GM23338 (cell line): ENCODE measurements at regions not wholly inside any gene's neighbourhood (a gene's known extent, or its start where the extent isn't known, plus 50 kb on each side); places are given as distances from the start of the nearest gene placed in this dataset.
"Not testable (repeated sequence)": the region's sequence is repeated elsewhere in the genome, so short reads cannot be mapped to it uniquely, and the experiment has no call there.

Experiments
- ATAC-seq: fragments of 200-7000 bp; cut with Tn5 transposase; 3 replicates; pipeline ENCODE4 v1.9.1; 2020
- DNase-seq: peaks from one replicate; pipeline ENCODE4 v3.0.0-alpha.2; 2015; ENCODE audit warnings: low spot score
- H2AFZ ChIP-seq: fragments of 200-600 bp; sonication (generic); 2 replicates; pipeline ENCODE4 v1.8.0; 2016; ENCODE audit warnings: antibody characterized with exemption, mild to moderate bottlenecking, moderate library complexity
- H3F3A ChIP-seq: fragments of 200-600 bp; sonication (generic); replicated peaks from 2 replicates; pipeline ENCODE4 v1.8.0; 2017; ENCODE audit warnings: antibody characterized with exemption, mixed run types, low read depth
- H3K27ac ChIP-seq: fragments of 200-600 bp; sonication (generic); 2 replicates; pipeline ENCODE4 v1.6.1; 2016; ENCODE audit warnings: low read depth
- H3K27me3 ChIP-seq: fragments of 200-600 bp; sonication (generic); 2 replicates; pipeline ENCODE4 v1.8.0; 2016; ENCODE audit warnings: mild to moderate bottlenecking, mixed run types, moderate library complexity; ENCODE audit not compliant: insufficient read depth
- H3K36me3 ChIP-seq: fragments of 200-600 bp; sonication (generic); 2 replicates; pipeline ENCODE4 v1.8.0; 2016; ENCODE audit warnings: mild to moderate bottlenecking; ENCODE audit not compliant: insufficient read depth
- H3K4me1 ChIP-seq: fragments of 200-600 bp; sonication (generic); 2 replicates; pipeline ENCODE4 v1.8.0; 2016; ENCODE audit warnings: mild to moderate bottlenecking, moderate library complexity; ENCODE audit not compliant: insufficient read depth
- H3K4me2 ChIP-seq: fragments of 200-600 bp; sonication (generic); 2 replicates; pipeline ENCODE4 v1.7.1; 2017; ENCODE audit warnings: mixed run types
- H3K4me3 ChIP-seq: fragments of 200-600 bp; sonication (generic); 2 replicates; pipeline ENCODE4 v1.6.1; 2016; ENCODE audit warnings: mixed run types
- H3K79me2 ChIP-seq: fragments of 200-600 bp; sonication (generic); replicated peaks from 2 replicates; pipeline ENCODE4 v1.8.0; 2017; ENCODE audit warnings: mild to moderate bottlenecking; ENCODE audit not compliant: insufficient read depth
- H3K9me2 ChIP-seq: fragments of 200-600 bp; sonication (generic); 2 replicates; pipeline ENCODE4 v1.8.0; 2017; ENCODE audit not compliant: insufficient read depth
- H4K20me1 ChIP-seq: fragments of 200-600 bp; sonication (generic); replicated peaks from 2 replicates; pipeline ENCODE4 v1.8.0; 2017; ENCODE audit warnings: mild to moderate bottlenecking; ENCODE audit not compliant: insufficient read depth
- H3K27ac Mint-ChIP-seq: 2 replicates; pipeline ENCODE4 v1.8.0; 2020; ENCODE audit warnings: inconsistent platforms, mild to moderate bottlenecking, moderate library complexity, mixed read lengths
- H3K27me3 Mint-ChIP-seq: 3 replicates; pipeline ENCODE4 v1.8.0; 2022; ENCODE audit warnings: low read depth, mild to moderate bottlenecking, moderate library complexity, mixed read lengths, inconsistent platforms; ENCODE audit not compliant: insufficient read depth, poor library complexity
- H3K36me3 Mint-ChIP-seq: 3 replicates; pipeline ENCODE4 v1.8.0; 2021; ENCODE audit warnings: low read depth, mild to moderate bottlenecking, inconsistent platforms, moderate library complexity, mixed read lengths
- H3K4me1 Mint-ChIP-seq: 3 replicates; pipeline ENCODE4 v1.8.0; 2020; ENCODE audit warnings: mild to moderate bottlenecking, inconsistent platforms, mixed read lengths
- H3K4me3 Mint-ChIP-seq: 3 replicates; pipeline ENCODE4 v1.8.0; 2021; ENCODE audit warnings: moderate library complexity, mild to moderate bottlenecking, inconsistent platforms, mixed read lengths
- H3K9me3 Mint-ChIP-seq: 3 replicates; pipeline ENCODE4 v1.8.0; 2020; ENCODE audit warnings: moderate library complexity, mild to moderate bottlenecking, inconsistent platforms, mixed read lengths
- CREB1 ChIP-seq: fragments of 250-450 bp; sonication (Bioruptor Pico); IDR thresholded peaks from 2 replicates; pipeline ENCODE4 v1.5.0; 2020; ENCODE audit warnings: low read depth, mild to moderate bottlenecking, moderate library complexity
- CTCF ChIP-seq, 2 experiments: fragments of 200-600 bp in 1 of 2; sonication (generic) in 1 of 2; conservative IDR thresholded peaks; 2 replicates each; pipeline versions ENCODE4 v1.5.1 to v1.6.1; 2016 to 2017; ENCODE audit warnings: antibody characterized with exemption in 2 of 2, low read depth in 2 of 2, mild to moderate bottlenecking in 2 of 2, moderate library complexity in 1 of 2
- ETS1 ChIP-seq: IDR thresholded peaks from 2 replicates; pipeline ENCODE4 v1.6.1; 2016; ENCODE audit warnings: antibody characterized with exemption
- EZH2 ChIP-seq: fragments of 200-600 bp; sonication (generic); IDR thresholded peaks from one replicate; pipeline ENCODE4 v1.8.0; 2017; ENCODE audit warnings: antibody characterized with exemption, mild to moderate bottlenecking, low read depth; ENCODE audit not compliant: unreplicated experiment
- EZH2phosphoT487 ChIP-seq: fragments of 200-600 bp; sonication (generic); IDR thresholded peaks from one replicate; pipeline ENCODE4 v1.8.1; 2018; ENCODE audit warnings: antibody characterized with exemption; ENCODE audit not compliant: unreplicated experiment
- NANOG ChIP-seq: IDR thresholded peaks from 2 replicates; pipeline ENCODE4 v1.6.1; 2016; ENCODE audit warnings: antibody characterized with exemption, borderline replicate concordance
- POLR2AphosphoS5 ChIP-seq: IDR thresholded peaks from 2 replicates; pipeline ENCODE4 v1.6.1; 2016; ENCODE audit warnings: antibody characterized with exemption, low read depth
- STAT1 ChIP-seq: IDR thresholded peaks from one replicate; pipeline ENCODE4 v1.6.1; 2016; ENCODE audit warnings: antibody characterized with exemption; ENCODE audit not compliant: unreplicated experiment
- ZNF114 ChIP-seq: fragments of 250-450 bp; sonication (Bioruptor Pico); IDR thresholded peaks from 2 replicates; pipeline ENCODE4 v1.5.0; 2020; ENCODE audit warnings: mild to moderate bottlenecking, moderate library complexity
- ZNF331 ChIP-seq: fragments of 250-450 bp; sonication (Bioruptor Pico); IDR thresholded peaks from 2 replicates; pipeline ENCODE4 v1.5.0; 2020; ENCODE audit warnings: low read depth, mild to moderate bottlenecking, moderate library complexity
- ZNF462 ChIP-seq: fragments of 250-450 bp; sonication (Bioruptor Pico); IDR thresholded peaks from 2 replicates; pipeline ENCODE4 v1.5.0; 2020; ENCODE audit warnings: mild to moderate bottlenecking, moderate library complexity

- no peak for TF ChIP-seq ZNF462
Measured at GRCh38 chr2:106334802-106335201, 133.4 kb downstream of the RGPD3 start (continued).

- not testable (repeated sequence) for H3K27ac ChIP-seq, DNase-seq, H3K4me3 ChIP-seq, H3K27me3 ChIP-seq, H3K4me2 ChIP-seq, H3F3A ChIP-seq, H3K4me1 Mint-ChIP-seq, H3K79me2 ChIP-seq, H3K9me3 Mint-ChIP-seq, H3K36me3 ChIP-seq, H3K27ac Mint-ChIP-seq, H3K9me2 ChIP-seq, H3K36me3 Mint-ChIP-seq, H3K4me3 Mint-ChIP-seq, H4K20me1 ChIP-seq, H3K27me3 Mint-ChIP-seq, H3K4me1 ChIP-seq, H2AFZ ChIP-seq, ATAC-seq
Measured at GRCh38 chr2:106333253-106333873, 134.8 kb downstream of the RGPD3 start.

GRCh38 chr2:106332054-106332453, 136.2 kb downstream of the RGPD3 start:
- DNase-seq (no peak), ATAC-seq (no peak)
- Mint-ChIP-seq H3K36me3 (no peaks in the 10 kb centered on the region), H3K9me3 (peaks cover 4% of the 10 kb centered on the region; the same call in 2 of the 3 replicates), H3K4me1 (peaks cover 7% of the 10 kb centered on the region; the same call in 2 of the 3 replicates), H3K27ac (no peak overlapping the region), H3K4me3 (no peak overlapping the region), H3K27me3 (no peaks in the 10 kb centered on the region)
- H3K4me1 ChIP-seq = no peaks in the 10 kb centered on the region
- no peaks in the 10 kb centered on the region for H3K36me3 ChIP-seq
- no peaks in the 10 kb centered on the region for H3K79me2 ChIP-seq
- H3K4me2 ChIP-seq = no peak overlapping the region
- peaks cover 9% of the 10 kb centered on the region; the same call in 1 of the 2 replicates for H3K9me2 ChIP-seq
- no peak overlapping the region for H3K27ac ChIP-seq
- no peaks in the 10 kb centered on the region for H3F3A ChIP-seq
- no peaks in the 10 kb centered on the region for H3K27me3 ChIP-seq
- no peak overlapping the region for H2AFZ ChIP-seq
- no peak overlapping the region for H3K4me3 ChIP-seq
- no peaks in the 10 kb centered on the region for H4K20me1 ChIP-seq
- no peak for TF ChIP-seq POLR2AphosphoS5
- TF ChIP-seq ETS1 = no peak
- no peak for TF ChIP-seq EZH2phosphoT487
- TF ChIP-seq STAT1 = no peak
- no peak for TF ChIP-seq ZNF114 (CRISPR knock-in tag)
- no peak for TF ChIP-seq ZNF331 (CRISPR knock-in tag)
- TF ChIP-seq CREB1 = no peak
- TF ChIP-seq EZH2 = no peak
- TF ChIP-seq CTCF (conservative IDR thresholded peaks at IDR 0.05; ENCODE audit: low read depth in 2 of 2) = no peak
- no peak for TF ChIP-seq NANOG
